ENCODE measurements at regions not wholly inside any gene's neighbourhood (a gene's known extent, or its start where the extent isn't known, plus 50 kb on each side); places are given as distances from the start of the nearest gene placed in this dataset.

DNA sequence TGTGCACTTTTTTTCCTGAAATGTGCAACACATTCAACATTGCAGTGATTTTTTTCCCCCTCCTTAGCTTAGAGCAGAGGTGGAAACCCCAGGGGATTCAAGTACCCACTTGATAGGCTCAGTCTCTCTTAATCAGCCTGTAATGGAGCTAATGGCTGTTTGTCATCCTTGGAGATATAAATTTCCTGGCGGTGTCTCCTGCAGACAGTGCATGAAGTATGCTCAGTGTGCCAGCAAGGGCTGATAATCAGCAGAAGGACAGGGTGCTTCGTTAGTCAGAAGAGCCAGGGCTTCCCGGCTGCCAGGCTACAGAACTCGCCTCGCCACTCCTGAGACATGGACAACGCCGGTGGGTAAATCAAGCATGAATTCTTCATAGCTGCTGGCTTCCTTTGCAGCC, 69.8 kb upstream of the PHACTR2 start:
- DNase-seq (ENCODE audit: low read depth in 2 of 2), result no peak
- TF ChIP-seq, protein P1, sequence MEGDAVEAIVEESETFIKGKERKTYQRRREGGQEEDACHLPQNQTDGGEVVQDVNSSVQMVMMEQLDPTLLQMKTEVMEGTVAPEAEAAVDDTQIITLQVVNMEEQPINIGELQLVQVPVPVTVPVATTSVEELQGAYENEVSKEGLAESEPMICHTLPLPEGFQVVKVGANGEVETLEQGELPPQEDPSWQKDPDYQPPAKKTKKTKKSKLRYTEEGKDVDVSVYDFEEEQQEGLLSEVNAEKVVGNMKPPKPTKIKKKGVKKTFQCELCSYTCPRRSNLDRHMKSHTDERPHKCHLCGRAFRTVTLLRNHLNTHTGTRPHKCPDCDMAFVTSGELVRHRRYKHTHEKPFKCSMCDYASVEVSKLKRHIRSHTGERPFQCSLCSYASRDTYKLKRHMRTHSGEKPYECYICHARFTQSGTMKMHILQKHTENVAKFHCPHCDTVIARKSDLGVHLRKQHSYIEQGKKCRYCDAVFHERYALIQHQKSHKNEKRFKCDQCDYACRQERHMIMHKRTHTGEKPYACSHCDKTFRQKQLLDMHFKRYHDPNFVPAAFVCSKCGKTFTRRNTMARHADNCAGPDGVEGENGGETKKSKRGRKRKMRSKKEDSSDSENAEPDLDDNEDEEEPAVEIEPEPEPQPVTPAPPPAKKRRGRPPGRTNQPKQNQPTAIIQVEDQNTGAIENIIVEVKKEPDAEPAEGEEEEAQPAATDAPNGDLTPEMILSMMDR (IDR thresholded peaks at IDR 0.05; ENCODE audit: low read depth, low read length), result no peak
- no peak overlapping the region for H3K4me3 ChIP-seq (replicated peaks in 1 of 2; ENCODE audit: low read depth in 2 of 2, low read length in 2 of 2)

DNA sequence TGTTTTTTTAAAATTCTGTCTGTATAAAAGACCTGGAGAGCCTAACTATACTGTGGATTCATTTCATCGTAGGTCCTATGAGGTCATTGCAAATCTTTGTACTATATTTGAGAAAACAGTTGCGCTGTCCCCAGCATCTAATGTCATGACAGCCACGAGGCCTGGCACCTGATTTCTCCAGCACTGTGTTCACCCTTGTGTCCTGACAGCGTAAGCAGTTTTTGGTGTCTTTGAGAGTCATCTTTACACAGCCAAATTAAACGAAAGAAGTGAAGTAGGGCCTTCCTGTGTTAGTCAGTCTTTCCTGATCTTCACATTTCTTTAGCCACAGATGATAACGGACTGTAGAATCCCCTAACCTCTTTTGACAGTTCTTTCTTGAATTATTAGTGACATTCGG, 70.6 kb upstream of the PHACTR2 start:
- H3K4me3 ChIP-seq (replicated peaks in 1 of 2; ENCODE audit: low read depth in 2 of 2, low read length in 2 of 2), result no peak overlapping the region
- TF ChIP-seq, protein P1 (IDR thresholded peaks at IDR 0.05; ENCODE audit: low read depth, low read length), result no peak
- DNase-seq (ENCODE audit: low read depth in 2 of 2), result no peak

DNA sequence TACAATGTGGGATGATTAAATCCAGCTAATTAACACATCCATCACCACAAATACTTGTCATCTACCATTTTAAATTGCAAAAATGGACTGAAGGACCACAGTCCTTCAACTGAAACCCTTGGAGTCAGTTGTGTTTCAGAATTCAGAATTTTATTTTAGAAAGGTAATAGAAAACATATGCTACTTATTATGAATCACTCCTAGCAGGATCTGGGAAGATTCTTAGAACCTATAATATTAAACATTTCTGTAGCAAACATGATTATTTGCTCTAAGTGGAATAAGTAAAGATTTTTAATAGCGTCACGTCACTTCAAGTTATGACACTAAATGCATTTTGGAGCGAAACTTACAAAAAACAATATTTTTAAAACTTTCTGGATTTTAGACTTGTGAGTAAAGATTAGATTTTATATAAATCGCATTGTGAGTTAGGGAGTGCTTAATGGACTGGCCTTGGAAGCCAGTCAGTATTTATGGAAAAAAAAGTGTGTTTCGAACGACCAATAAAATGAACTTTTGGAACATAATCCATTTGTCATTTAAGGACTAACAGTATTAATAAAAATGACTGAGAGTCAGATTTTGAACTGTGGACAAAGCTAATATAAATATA, 71.8 kb upstream of the PHACTR2 start:
- H3K4me3 ChIP-seq (replicated peaks in 1 of 2; ENCODE audit: low read depth in 2 of 2, low read length in 2 of 2), result no peak overlapping the region
- TF ChIP-seq, protein P1 (IDR thresholded peaks at IDR 0.05; ENCODE audit: low read depth, low read length), result no peak
- DNase-seq (ENCODE audit: low read depth in 2 of 2), result no peak

DNA sequence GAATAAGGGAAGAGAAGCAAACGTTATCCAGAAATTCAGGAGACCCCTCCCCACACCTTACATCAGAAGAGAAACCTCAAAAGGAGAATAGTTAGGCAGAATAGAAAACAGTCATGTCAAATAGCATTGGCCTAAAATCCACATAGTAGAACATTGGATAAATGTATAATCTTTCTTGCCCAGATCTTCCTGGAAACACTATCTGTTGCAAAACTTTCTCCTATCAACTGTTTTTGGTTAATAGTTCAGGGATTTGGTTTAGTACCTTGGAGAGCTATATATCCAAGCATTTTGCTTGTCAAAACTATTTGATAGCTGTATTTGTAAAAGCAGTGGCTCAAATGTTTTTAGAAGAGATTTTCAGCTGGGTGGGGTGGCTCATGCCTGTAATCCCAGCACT, 74.3 kb upstream of the PHACTR2 start:
- TF ChIP-seq, protein P1 (IDR thresholded peaks at IDR 0.05; ENCODE audit: low read depth, low read length), result no peak
- no peak overlapping the region for H3K4me3 ChIP-seq (replicated peaks in 1 of 2; ENCODE audit: low read depth in 2 of 2, low read length in 2 of 2)
- DNase-seq (ENCODE audit: low read depth in 2 of 2), result no peak

DNA sequence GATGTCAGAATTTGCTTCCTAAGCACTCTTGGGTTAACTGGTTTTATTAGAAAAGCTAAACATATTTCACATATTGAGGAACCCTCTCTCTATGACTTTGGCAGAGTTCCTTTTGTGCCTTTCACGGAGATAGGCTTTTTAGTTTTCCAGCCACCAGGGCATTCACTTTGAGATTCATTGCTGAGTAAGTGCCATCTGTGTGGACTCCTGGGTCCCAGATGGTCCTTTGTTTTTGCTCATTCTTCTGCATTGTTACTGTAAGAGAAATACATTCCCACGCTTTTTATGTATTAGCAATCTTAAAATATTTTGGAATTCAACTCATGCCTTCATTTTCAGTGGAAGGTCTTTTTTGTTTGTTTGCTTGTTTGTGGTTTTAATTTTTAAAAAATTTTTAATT, 76.3 kb upstream of the PHACTR2 start:
- no peak overlapping the region for H3K4me3 ChIP-seq (replicated peaks in 1 of 2; ENCODE audit: low read depth in 2 of 2, low read length in 2 of 2)
- TF ChIP-seq, protein P1 (IDR thresholded peaks at IDR 0.05; ENCODE audit: low read depth, low read length), result no peak
- DNase-seq (ENCODE audit: low read depth in 2 of 2), result no peak

DNA sequence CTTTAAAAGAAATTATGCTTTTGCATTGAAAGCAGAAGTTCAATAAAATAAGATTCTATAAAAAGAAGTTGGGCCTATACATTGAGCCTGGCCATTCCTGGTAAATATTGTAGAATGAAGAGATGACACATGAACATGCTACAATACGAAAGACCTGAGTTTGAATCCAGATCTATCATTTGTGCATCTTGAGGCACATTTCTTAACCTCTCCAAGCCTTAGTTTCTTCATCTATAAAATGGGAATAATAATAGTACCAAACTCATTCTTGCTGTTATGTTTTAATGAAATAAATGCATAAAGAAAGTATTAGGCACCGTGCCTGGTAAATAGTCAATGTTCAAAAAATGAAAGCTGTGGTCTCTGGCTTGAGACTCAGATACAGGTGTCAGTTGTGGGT, 76.9 kb upstream of the PHACTR2 start:
- H3K4me3 ChIP-seq (replicated peaks in 1 of 2; ENCODE audit: low read depth in 2 of 2, low read length in 2 of 2), result no peak overlapping the region
- no peak for DNase-seq (ENCODE audit: low read depth in 2 of 2)
- TF ChIP-seq, protein P1 (IDR thresholded peaks at IDR 0.05; ENCODE audit: low read depth, low read length), result no peak

DNA sequence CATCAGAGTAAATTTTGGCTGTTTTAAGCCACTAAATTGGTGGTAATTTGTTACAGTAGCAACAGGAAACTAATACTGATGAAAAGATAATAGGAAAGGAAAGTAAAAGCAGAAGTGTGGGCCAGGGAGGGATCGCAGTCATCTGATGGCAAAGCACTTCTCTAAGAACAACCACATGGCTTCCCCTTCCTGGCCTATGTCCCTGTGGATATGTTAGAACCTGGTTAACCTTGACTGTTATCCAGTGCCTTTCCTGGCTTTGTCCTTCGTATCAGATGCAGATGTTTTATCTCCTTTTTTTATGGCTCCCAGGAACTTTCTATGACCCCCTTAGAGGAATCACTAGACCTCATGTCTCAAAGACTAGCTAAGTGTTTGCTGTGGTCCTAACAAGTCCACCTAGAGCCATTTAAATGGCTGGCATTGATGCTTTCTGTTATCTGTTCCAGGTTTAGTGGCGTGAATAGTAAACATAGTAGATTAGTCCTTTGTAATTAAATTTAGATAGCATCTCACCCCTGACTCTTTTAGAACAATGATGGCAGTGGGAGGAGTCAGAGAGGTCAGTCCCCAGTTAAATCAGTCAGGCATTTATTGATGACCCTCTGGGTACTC, 79.2 kb upstream of the PHACTR2 start:
- H3K4me3 ChIP-seq (replicated peaks in 1 of 2; ENCODE audit: low read depth in 2 of 2, low read length in 2 of 2), result no peak overlapping the region
- TF ChIP-seq, protein P1 (IDR thresholded peaks at IDR 0.05; ENCODE audit: low read depth, low read length), result no peak
- no peak for DNase-seq (ENCODE audit: low read depth in 2 of 2)
